ENCODE measurements at regions not wholly inside any gene's neighbourhood (a gene's known extent, or its start where the extent isn't known, plus 50 kb on each side); places are given as distances from the start of the nearest gene placed in this dataset.

GRCh38 chr5:180411948-180412347 is 58.8 kb upstream of the GFPT2 start:
- no peaks in the 10 kb centered on the region for H3K27me3 ChIP-seq
- H3K36me3 ChIP-seq: no peaks in the 10 kb centered on the region
- H3K9me3 ChIP-seq: peaks cover 0 to 13% of the 10 kb centered on the region in 2 donors
- H3K27ac ChIP-seq: no peak overlapping the region
- intact Hi-C loops (cut with DNase I; ENCODE audit: low total_unique reads): no loop called here
- H3K4me3 ChIP-seq: no peak overlapping the region
- no peak for DNase-seq (ENCODE audit: low spot score in 2 of 2)
- TF ChIP-seq POLR2AphosphoS5 (IDR thresholded peaks at IDR 0.05) (no peak), POLR2A (IDR thresholded peaks at IDR 0.05) (no peak), CTCF (IDR thresholded peaks at IDR 0.05) (no peak)
- H3K4me1 ChIP-seq: no peaks in the 10 kb centered on the region

- no peak for DNase-seq (ENCODE audit: low spot score in 2 of 2)
- H3K4me3 ChIP-seq: no peak overlapping the region
- no peak for TF ChIP-seq CTCF (IDR thresholded peaks at IDR 0.05)
- TF ChIP-seq POLR2A (IDR thresholded peaks at IDR 0.05): no peak
- TF ChIP-seq POLR2AphosphoS5 (IDR thresholded peaks at IDR 0.05): no peak
- no peaks in the 10 kb centered on the region for H3K36me3 ChIP-seq
- no peak overlapping the region for H3K27ac ChIP-seq
- H3K9me3 ChIP-seq: peaks cover 0 to 13% of the 10 kb centered on the region in 2 donors
- no peaks in the 10 kb centered on the region for H3K4me1 ChIP-seq
- H3K27me3 ChIP-seq: no peaks in the 10 kb centered on the region
- intact Hi-C loops (cut with DNase I; ENCODE audit: low total_unique reads): no loop called here
Measured at GRCh38 chr5:180414176-180414575, 61.0 kb upstream of the GFPT2 start.

- TF ChIP-seq CTCF (IDR thresholded peaks at IDR 0.05): no peak
- no peak for TF ChIP-seq POLR2AphosphoS5 (IDR thresholded peaks at IDR 0.05)
- no peak for DNase-seq (ENCODE audit: low spot score in 2 of 2)
- no peak overlapping the region for H3K4me3 ChIP-seq
- H3K9me3 ChIP-seq: no peaks in the 10 kb centered on the region
- H3K36me3 ChIP-seq: no peaks in the 10 kb centered on the region
- H3K27me3 ChIP-seq: no peaks in the 10 kb centered on the region
- H3K4me1 ChIP-seq: no peaks in the 10 kb centered on the region
- no peak overlapping the region for H3K27ac ChIP-seq
- intact Hi-C loops (cut with DNase I; ENCODE audit: low total_unique reads): no loop called here
Measured at GRCh38 chr5:180421672-180422071, 68.5 kb upstream of the GFPT2 start.

GRCh38 chr5:180423133-180423532 is 70.0 kb upstream of the GFPT2 start:
- H3K27me3 ChIP-seq: no peaks in the 10 kb centered on the region
- H3K9me3 ChIP-seq: no peaks in the 10 kb centered on the region
- no peak overlapping the region for H3K27ac ChIP-seq
- TF ChIP-seq CTCF (IDR thresholded peaks at IDR 0.05) (no peak), POLR2AphosphoS5 (IDR thresholded peaks at IDR 0.05) (no peak), POLR2A (IDR thresholded peaks at IDR 0.05) (no peak)
- H3K36me3 ChIP-seq: no peaks in the 10 kb centered on the region
- DNase-seq (ENCODE audit: low spot score in 2 of 2): no peak
- intact Hi-C loops (cut with DNase I; ENCODE audit: low total_unique reads): no loop called here
- H3K4me1 ChIP-seq: no peaks in the 10 kb centered on the region
- H3K4me3 ChIP-seq: no peak overlapping the region

GRCh38 chr5:180423598-180423997 is 70.5 kb upstream of the GFPT2 start:
- no peak for TF ChIP-seq POLR2A (IDR thresholded peaks at IDR 0.05)
- no peak for TF ChIP-seq POLR2AphosphoS5 (IDR thresholded peaks at IDR 0.05)
- TF ChIP-seq CTCF (IDR thresholded peaks at IDR 0.05): no peak
- DNase-seq (ENCODE audit: low spot score in 2 of 2): no peak
- intact Hi-C loops (cut with DNase I; ENCODE audit: low total_unique reads): no loop called here
- no peaks in the 10 kb centered on the region for H3K27me3 ChIP-seq
- H3K27ac ChIP-seq: no peak overlapping the region
- no peaks in the 10 kb centered on the region for H3K9me3 ChIP-seq
- H3K36me3 ChIP-seq: no peaks in the 10 kb centered on the region
- no peak overlapping the region for H3K4me3 ChIP-seq
- no peaks in the 10 kb centered on the region for H3K4me1 ChIP-seq
